Spleen (tissue), 7 donors: ENCODE measurements at regions not wholly inside any gene's neighbourhood (a gene's known extent, or its start where the extent isn't known, plus 50 kb on each side); places are given as distances from the start of the nearest gene placed in this dataset.

ENCODE experiments used
- POLR2A ChIP-seq, 3 donors: fragments of 450-650 bp; IDR thresholded peaks; one replicate each; pipeline ENCODE4 v1.5.1; 2017; ENCODE audit warnings: antibody characterized with exemption in 3 of 3, mild to moderate bottlenecking in 1 of 3
- POLR2AphosphoS5 ChIP-seq, 3 donors: sonication (generic); formaldehyde crosslinking; IDR thresholded peaks; one replicate each; pipeline ENCODE4 v1.5.1; 2017; ENCODE audit warnings: antibody characterized with exemption in 3 of 3
- TF ChIP-seq, protein P1 (sequence below), 11 experiments: fragments of 200-600 bp in 7 of 11; fragments of 450-650 bp in 4 of 11; sonication (generic) in 4 of 11; IDR thresholded peaks in 8 of 11; conservative IDR thresholded peaks in 3 of 11; 1 replicate in 7 of 11; 2 replicates in 4 of 11; pipeline versions ENCODE4 v1.4.0 to v1.8.0; 2016 to 2021; ENCODE audit warnings: antibody characterized with exemption in 11 of 11, inconsistent platforms in 4 of 11, mild to moderate bottlenecking in 1 of 11
- donor health status: DM: no; HTN: no; CAD: no; lungs with moderate emphysema.
- donor health status: DM: no; HTN: no; CAD: no.
- donor health status: DM: no; HTN: no; CAD: no.

DNA sequence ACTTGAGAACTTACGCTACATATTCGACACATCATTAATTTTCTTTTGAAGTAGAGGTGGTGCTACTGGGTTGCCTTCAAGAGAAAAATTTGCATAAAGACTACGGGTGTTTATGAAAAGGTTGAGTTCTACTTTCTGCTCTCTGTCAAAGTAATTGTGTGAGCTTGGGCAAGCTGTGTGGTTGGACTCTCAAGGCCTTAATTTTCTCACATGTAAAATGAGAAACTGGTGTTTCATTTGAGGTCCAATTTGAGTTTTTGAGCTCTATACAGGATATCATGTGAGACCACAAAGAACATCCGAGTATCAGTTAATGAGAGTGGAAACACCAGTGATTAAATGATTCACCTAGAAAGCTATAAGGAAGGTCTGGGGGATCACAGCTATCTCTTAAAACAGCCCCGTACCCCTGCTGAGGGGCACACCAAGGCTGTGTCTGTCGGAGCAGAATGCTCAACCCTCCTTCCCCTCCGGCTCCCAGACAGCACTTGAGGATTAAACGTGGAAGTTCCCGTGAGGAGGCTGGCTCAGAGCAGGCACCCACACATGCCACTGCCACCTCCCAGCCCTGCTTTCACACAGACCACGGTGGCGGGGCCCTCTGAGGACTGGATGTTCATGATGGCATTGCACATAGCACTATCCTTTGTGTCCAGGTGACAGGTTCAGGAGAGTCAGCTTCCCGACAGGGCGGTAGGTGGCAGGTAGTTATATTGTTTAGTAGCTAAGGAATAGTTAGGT lies 191.8 kb downstream of the RNF144A start:
- TF ChIP-seq POLR2A (IDR thresholded peaks at IDR 0.05) = no peak
- TF ChIP-seq, protein P1, sequence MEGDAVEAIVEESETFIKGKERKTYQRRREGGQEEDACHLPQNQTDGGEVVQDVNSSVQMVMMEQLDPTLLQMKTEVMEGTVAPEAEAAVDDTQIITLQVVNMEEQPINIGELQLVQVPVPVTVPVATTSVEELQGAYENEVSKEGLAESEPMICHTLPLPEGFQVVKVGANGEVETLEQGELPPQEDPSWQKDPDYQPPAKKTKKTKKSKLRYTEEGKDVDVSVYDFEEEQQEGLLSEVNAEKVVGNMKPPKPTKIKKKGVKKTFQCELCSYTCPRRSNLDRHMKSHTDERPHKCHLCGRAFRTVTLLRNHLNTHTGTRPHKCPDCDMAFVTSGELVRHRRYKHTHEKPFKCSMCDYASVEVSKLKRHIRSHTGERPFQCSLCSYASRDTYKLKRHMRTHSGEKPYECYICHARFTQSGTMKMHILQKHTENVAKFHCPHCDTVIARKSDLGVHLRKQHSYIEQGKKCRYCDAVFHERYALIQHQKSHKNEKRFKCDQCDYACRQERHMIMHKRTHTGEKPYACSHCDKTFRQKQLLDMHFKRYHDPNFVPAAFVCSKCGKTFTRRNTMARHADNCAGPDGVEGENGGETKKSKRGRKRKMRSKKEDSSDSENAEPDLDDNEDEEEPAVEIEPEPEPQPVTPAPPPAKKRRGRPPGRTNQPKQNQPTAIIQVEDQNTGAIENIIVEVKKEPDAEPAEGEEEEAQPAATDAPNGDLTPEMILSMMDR (IDR thresholded peaks at IDR 0.05 in 8 of 11, conservative IDR thresholded peaks at IDR 0.05 in 3 of 11) = no peak
- no peak for TF ChIP-seq POLR2AphosphoS5 (IDR thresholded peaks at IDR 0.05)
